H9 (cell line): ENCODE measurements at regions not wholly inside any gene's neighbourhood (a gene's known extent, or its start where the extent isn't known, plus 50 kb on each side); places are given as distances from the start of the nearest gene placed in this dataset.

Source experiments
- DNase-seq: peaks from one replicate; pipeline ENCODE4 v3.0.0-alpha.2; 2017
- H2AFZ ChIP-seq: one replicate; pipeline ENCODE4 v1.6.1; 2013; ENCODE audit warnings: mild to moderate bottlenecking, low read length, control low read depth, moderate library complexity
- H2AK5ac ChIP-seq: 2 replicates; pipeline ENCODE4 v1.6.1; 2013; ENCODE audit warnings: low read length, control low read depth, mixed read lengths; ENCODE audit not compliant: insufficient read length
- H2BK120ac ChIP-seq: one replicate; pipeline ENCODE4 v1.6.1; 2013; ENCODE audit warnings: low read depth, mild to moderate bottlenecking, low read length, control low read depth, inconsistent platforms; ENCODE audit not compliant: poor library complexity, severe bottlenecking
- H2BK12ac ChIP-seq: 2 replicates; pipeline ENCODE4 v1.6.1; 2013; ENCODE audit warnings: low read length, control low read depth, mixed read lengths, low read depth; ENCODE audit not compliant: insufficient read length
- H2BK15ac ChIP-seq: 2 replicates; pipeline ENCODE4 v1.6.1; 2013; ENCODE audit warnings: low read depth, low read length, control low read depth
- H2BK20ac ChIP-seq: one replicate; pipeline ENCODE4 v1.6.1; 2013; ENCODE audit warnings: low read depth, mild to moderate bottlenecking, low read length, control low read depth, inconsistent platforms; ENCODE audit not compliant: poor library complexity, severe bottlenecking
- H2BK5ac ChIP-seq: 2 replicates; pipeline ENCODE4 v1.6.1; 2013; ENCODE audit warnings: low read length, control low read depth, mixed read lengths; ENCODE audit not compliant: insufficient read length
- H3K14ac ChIP-seq: 2 replicates; pipeline ENCODE4 v1.6.1; 2013; ENCODE audit warnings: low read length, control low read depth; ENCODE audit not compliant: insufficient read depth
- H3K18ac ChIP-seq: 2 replicates; pipeline ENCODE4 v1.6.1; 2013; ENCODE audit warnings: low read depth, mild to moderate bottlenecking, mixed read lengths, low read length, control low read depth; ENCODE audit not compliant: insufficient read length
- H3K23ac ChIP-seq: 2 replicates; pipeline ENCODE4 v1.6.1; 2013; ENCODE audit warnings: low read length, control low read depth, mixed read lengths, low read depth; ENCODE audit not compliant: insufficient read length
- H3K23me2 ChIP-seq: 2 replicates; pipeline ENCODE4 v1.6.1; 2013; ENCODE audit warnings: low read depth, mild to moderate bottlenecking, mixed read lengths, low read length, control low read depth; ENCODE audit not compliant: insufficient read length, poor library complexity, severe bottlenecking
- H3K27ac ChIP-seq: 2 replicates; pipeline ENCODE4 v1.5.1; 2013; ENCODE audit warnings: low read length, control low read depth, mixed read lengths, low read depth; ENCODE audit not compliant: insufficient read length
- H3K27me3 ChIP-seq: 2 replicates; pipeline ENCODE4 v1.6.1; 2013; ENCODE audit warnings: low read length, control low read depth, inconsistent platforms; ENCODE audit not compliant: insufficient read depth
- H3K4ac ChIP-seq: 2 replicates; pipeline ENCODE4 v1.6.1; 2013; ENCODE audit warnings: low read depth, mild to moderate bottlenecking, control low read depth, inconsistent platforms, low read length, moderate library complexity
- H3K4me1 ChIP-seq: 2 replicates; pipeline ENCODE4 v1.6.1; 2013; ENCODE audit warnings: low read length, control low read depth, inconsistent platforms; ENCODE audit not compliant: insufficient read depth
- H3K4me2 ChIP-seq: 2 replicates; pipeline ENCODE4 v1.6.1; 2013; ENCODE audit warnings: low read length, control low read depth, mixed read lengths; ENCODE audit not compliant: insufficient read length, insufficient read depth
- H3K56ac ChIP-seq: 2 replicates; pipeline ENCODE4 v1.6.1; 2013; ENCODE audit warnings: low read depth, mild to moderate bottlenecking, mixed read lengths, low read length, control low read depth; ENCODE audit not compliant: insufficient read length
- H3K79me1 ChIP-seq: 2 replicates; pipeline ENCODE4 v1.6.1; 2013; ENCODE audit warnings: low read depth, mild to moderate bottlenecking, moderate library complexity, low read length, control low read depth, inconsistent platforms; ENCODE audit not compliant: insufficient read depth, poor library complexity, severe bottlenecking
- H3K79me2 ChIP-seq: 2 replicates; pipeline ENCODE4 v1.6.1; 2013; ENCODE audit warnings: low read length, control low read depth, inconsistent platforms; ENCODE audit not compliant: insufficient read depth
- H3K9ac ChIP-seq: 2 replicates; pipeline ENCODE4 v1.6.1; 2013; ENCODE audit warnings: low read length, control low read depth, mixed read lengths; ENCODE audit not compliant: insufficient read length; ENCODE audit errors: extremely low read depth
- H3K9me3 ChIP-seq: one replicate; pipeline ENCODE4 v1.6.1; 2013; ENCODE audit warnings: low read depth, low read length, inconsistent platforms; ENCODE audit not compliant: control insufficient read depth
- H3T11ph ChIP-seq: one replicate; pipeline ENCODE4 v1.6.1; 2013; ENCODE audit warnings: mild to moderate bottlenecking, low read length, control low read depth, inconsistent platforms
- H4K20me1 ChIP-seq: one replicate; pipeline ENCODE4 v1.6.1; 2013; ENCODE audit not compliant: control insufficient read depth, insufficient read length, insufficient read depth
- H4K5ac ChIP-seq: 2 replicates; pipeline ENCODE4 v1.6.1; 2013; ENCODE audit warnings: low read depth, mild to moderate bottlenecking, mixed read lengths, low read length, control low read depth; ENCODE audit not compliant: insufficient read length
- H4K8ac ChIP-seq: replicated peaks from 2 replicates; pipeline ENCODE4 v1.6.1; 2013; ENCODE audit warnings: low read length, control low read depth, mixed read lengths, low read depth; ENCODE audit not compliant: insufficient read length
- H4K91ac ChIP-seq: 2 replicates; pipeline ENCODE4 v1.6.1; 2013; ENCODE audit warnings: low read depth, mild to moderate bottlenecking, moderate library complexity, mixed read lengths, low read length, control low read depth; ENCODE audit not compliant: insufficient read length
- H3K27ac Mint-ChIP-seq, 3 experiments: 2 replicates in 2 of 3; 3 replicates in 1 of 3; pipeline ENCODE4 v1.8.0; 2020 to 2021; ENCODE audit warnings: mixed read lengths in 3 of 3, mild to moderate bottlenecking in 1 of 3, moderate library complexity in 1 of 3
- H3K27me3 Mint-ChIP-seq: 2 replicates; pipeline ENCODE4 v1.8.0; 2021; ENCODE audit warnings: low read depth, mild to moderate bottlenecking, moderate library complexity, mixed read lengths
- H3K36me3 Mint-ChIP-seq, 3 experiments: 2 replicates in 2 of 3; 3 replicates in 1 of 3; pipeline ENCODE4 v1.8.0; 2020 to 2021; ENCODE audit warnings: low read depth in 3 of 3, mixed read lengths in 3 of 3; ENCODE audit not compliant: insufficient read depth in 1 of 3
- H3K4me1 Mint-ChIP-seq, 2 experiments: 2 replicates each; pipeline ENCODE4 v1.8.0; 2020; ENCODE audit warnings: mixed read lengths in 2 of 2
- H3K4me3 Mint-ChIP-seq, 2 experiments: 2 replicates in 1 of 2; 3 replicates in 1 of 2; pipeline ENCODE4 v1.8.0; 2020 to 2021; ENCODE audit warnings: mild to moderate bottlenecking in 2 of 2, mixed read lengths in 2 of 2, moderate library complexity in 1 of 2
- H3K9me3 Mint-ChIP-seq, 2 experiments: 2 replicates in 1 of 2; 3 replicates in 1 of 2; pipeline ENCODE4 v1.8.0; 2020; ENCODE audit warnings: mild to moderate bottlenecking in 2 of 2, mixed read lengths in 2 of 2, moderate library complexity in 1 of 2
- CTCF ChIP-seq: fragments of 200-600 bp; sonication (generic); conservative IDR thresholded peaks from 3 replicates; pipeline ENCODE4 v1.8.0; 2021; ENCODE audit warnings: antibody characterized with exemption, mild to moderate bottlenecking

DNA sequence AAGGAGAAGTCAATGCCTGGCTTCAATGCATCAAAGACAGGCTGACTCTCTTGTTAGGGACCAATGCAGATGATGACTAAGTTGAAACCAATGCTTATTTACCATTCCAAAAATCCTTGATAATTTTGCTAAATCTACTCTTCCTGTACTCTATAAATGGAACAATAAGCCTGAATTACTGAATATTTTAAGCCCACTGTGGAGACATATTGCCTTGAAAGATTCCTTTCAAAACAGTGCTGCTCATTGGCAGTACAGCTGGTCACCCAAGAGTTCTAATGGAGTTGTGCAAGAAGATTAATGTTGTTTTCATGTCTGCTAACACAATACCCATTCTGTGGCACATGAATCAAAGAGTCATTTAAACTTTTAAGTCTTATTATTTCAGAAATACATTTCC, 181.0 kb upstream of the CBLB start:
- Histone ChIP-seq H4K5ac (no peak overlapping the region), H3K79me2 (no peaks in the 10 kb centered on the region), H4K20me1 (no peaks in the 10 kb centered on the region), H3K79me1 (no peaks in the 10 kb centered on the region), H2BK20ac (no peak overlapping the region), H3K9me3 (no peaks in the 10 kb centered on the region), H2AFZ (no peak overlapping the region), H3K27me3 (no peaks in the 10 kb centered on the region), H2BK15ac (no peak overlapping the region), H4K8ac (no peak overlapping the region), H2AK5ac (no peak overlapping the region), H3K23me2 (no peaks in the 10 kb centered on the region), H2BK5ac (no peak overlapping the region), H3K14ac (no peak overlapping the region), H2BK120ac (no peak overlapping the region), H3K9ac (no peak overlapping the region), H3K56ac (no peak overlapping the region), H2BK12ac (no peak overlapping the region), H3K27ac (no peak overlapping the region), H3K4me2 (no peak overlapping the region), H3T11ph (no peak overlapping the region), H3K23ac (no peak overlapping the region), H3K4ac (no peak overlapping the region), H4K91ac (no peak overlapping the region), H3K4me1 (no peaks in the 10 kb centered on the region), H3K18ac (no peak overlapping the region)
- peaks cover 0 to 2% of the 10 kb centered on the region in 2 experiments; a peak in 1 of 5 replicates for H3K9me3 Mint-ChIP-seq
- no peak overlapping the region for H3K27ac Mint-ChIP-seq
- H3K27me3 Mint-ChIP-seq: no peaks in the 10 kb centered on the region
- TF ChIP-seq CTCF: no peak
- H3K36me3 Mint-ChIP-seq: no peaks in the 10 kb centered on the region
- no peak for DNase-seq
- no peak overlapping the region for H3K4me3 Mint-ChIP-seq
- no peaks in the 10 kb centered on the region; a peak in 1 of 4 replicates for H3K4me1 Mint-ChIP-seq
